ENCODE measurements at regions not wholly inside any gene's neighbourhood (a gene's known extent, or its start where the extent isn't known, plus 50 kb on each side); places are given as distances from the start of the nearest gene placed in this dataset.

GRCh38 chr5:167814828-167815227, 476.6 kb upstream of the WWC1 start:
- peak; percentile 86 for DNase-seq

- DNase-seq: no peak
Measured at GRCh38 chr5:167816354-167816753, 475.1 kb upstream of the WWC1 start.

GRCh38 chr5:167816864-167817263, 474.6 kb upstream of the WWC1 start:
- DNase-seq: no peak

- DNase-seq: no peak
Measured at GRCh38 chr5:167819406-167819805, 472.0 kb upstream of the WWC1 start.

- peak; percentile 36 for DNase-seq
Measured at GRCh38 chr5:167820101-167820990, 471.1 kb upstream of the WWC1 start.

- no peak for DNase-seq
Measured at GRCh38 chr5:167821151-167821550, 470.3 kb upstream of the WWC1 start.

- no peak for DNase-seq
Measured at GRCh38 chr5:167821669-167822068, 469.8 kb upstream of the WWC1 start.

- no peak for DNase-seq
Measured at GRCh38 chr5:167822241-167822640, 469.2 kb upstream of the WWC1 start.

GRCh38 chr5:167823405-167823804, 468.0 kb upstream of the WWC1 start:
- no peak for DNase-seq

GRCh38 chr5:167827766-167828165, 463.7 kb upstream of the WWC1 start:
- no peak for DNase-seq

- DNase-seq: no peak
Measured at GRCh38 chr5:167831754-167832504, 459.5 kb upstream of the WWC1 start.

- DNase-seq: no peak
Measured at GRCh38 chr5:167832609-167833008, 458.8 kb upstream of the WWC1 start.

- DNase-seq: no peak
Measured at GRCh38 chr5:167833456-167833855, 458.0 kb upstream of the WWC1 start.

GRCh38 chr5:167835146-167835545, 456.3 kb upstream of the WWC1 start:
- DNase-seq: no peak

GRCh38 chr5:167837127-167837526, 454.3 kb upstream of the WWC1 start:
- no peak for DNase-seq

GRCh38 chr5:167839065-167839464, 452.4 kb upstream of the WWC1 start:
- peak; percentile 17 for DNase-seq

GRCh38 chr5:167840527-167841130, 450.8 kb upstream of the WWC1 start:
- no peak for DNase-seq

- no peak for DNase-seq
Measured at GRCh38 chr5:167843881-167844572, 447.4 kb upstream of the WWC1 start.

- DNase-seq: no peak
Measured at GRCh38 chr5:167845952-167846351, 445.5 kb upstream of the WWC1 start.

- no peak for DNase-seq
Measured at GRCh38 chr5:167849874-167850273, 441.6 kb upstream of the WWC1 start.

- DNase-seq: no peak
Measured at GRCh38 chr5:167850911-167851310, 440.5 kb upstream of the WWC1 start.

- no peak for DNase-seq
Measured at GRCh38 chr5:167851416-167851815, 440.0 kb upstream of the WWC1 start.

- no peak for DNase-seq
Measured at GRCh38 chr5:167852515-167852914, 438.9 kb upstream of the WWC1 start.
